Activated T-helper 17 cell treated with anti-CD3 and anti-CD28 coated beads, Interleukin-2, amount 50 U/mL, for 72 hours (primary cell): ENCODE measurements at regions not wholly inside any gene's neighbourhood (a gene's known extent, or its start where the extent isn't known, plus 50 kb on each side); places are given as distances from the start of the nearest gene placed in this dataset.
A peak's percentile ranks its signal among the peaks of the same experiment; 100 is the strongest.
"Not testable (repeated sequence)": the region's sequence is repeated elsewhere in the genome, so short reads cannot be mapped to it uniquely, and the experiment has no call there.

Experiments used
- ATAC-seq: fragments of 150-1000 bp; cut with Tn5 transposase; replicated peaks from 2 replicates; pipeline ENCODE4 v1.10.0; 2021; ENCODE audit warnings: mild to moderate bottlenecking, moderate library complexity
- H3K27ac Mint-ChIP-seq: one replicate; pipeline ENCODE4 v1.8.0; 2022; ENCODE audit warnings: mixed read lengths
- H3K27me3 Mint-ChIP-seq: one replicate; pipeline ENCODE4 v1.8.0; 2022; ENCODE audit warnings: mixed read lengths
- H3K36me3 Mint-ChIP-seq: one replicate; pipeline ENCODE4 v1.8.0; 2022; ENCODE audit warnings: low read depth, mild to moderate bottlenecking, mixed read lengths
- H3K4me1 Mint-ChIP-seq: one replicate; pipeline ENCODE4 v1.8.0; 2022; ENCODE audit warnings: mixed read lengths
- H3K4me3 Mint-ChIP-seq: one replicate; pipeline ENCODE4 v1.8.0; 2022; ENCODE audit warnings: mild to moderate bottlenecking, mixed read lengths
- H3K9me3 Mint-ChIP-seq: one replicate; pipeline ENCODE4 v1.8.0; 2022; ENCODE audit warnings: mixed read lengths

GRCh38 chr6:127406722-127407121 is 52.5 kb downstream of the KIAA0408 start:
- not testable (repeated sequence) for H3K4me3 Mint-ChIP-seq, H3K4me1 Mint-ChIP-seq, H3K9me3 Mint-ChIP-seq, H3K27ac Mint-ChIP-seq, ATAC-seq, H3K36me3 Mint-ChIP-seq, H3K27me3 Mint-ChIP-seq

GRCh38 chr6:127406122-127406521 is 53.1 kb downstream of the KIAA0408 start:
- Mint-ChIP-seq H3K36me3 (no peaks in the 10 kb centered on the region), H3K27ac (no peak overlapping the region), H3K4me3 (no peak overlapping the region), H3K27me3 (no peaks in the 10 kb centered on the region), H3K9me3 (no peaks in the 10 kb centered on the region), H3K4me1 (peaks cover 10% of the 10 kb centered on the region)
- ATAC-seq, result no peak

- Mint-ChIP-seq H3K27me3 (no peaks in the 10 kb centered on the region), H3K27ac (peak overlapping the region; percentile 69), H3K9me3 (no peaks in the 10 kb centered on the region), H3K4me3 (no peak overlapping the region), H3K36me3 (no peaks in the 10 kb centered on the region), H3K4me1 (peaks cover 10% of the 10 kb centered on the region)
- ATAC-seq, result no peak
These were observed 54.5 kb downstream of the KIAA0408 start for GRCh38 chr6:127404594-127405178.

- peak; percentile 9 for ATAC-seq
- H3K27me3 Mint-ChIP-seq, result no peaks in the 10 kb centered on the region
- H3K4me1 Mint-ChIP-seq, result peaks cover 10% of the 10 kb centered on the region
- H3K27ac Mint-ChIP-seq, result peak overlapping the region; percentile 69
- no peaks in the 10 kb centered on the region for H3K36me3 Mint-ChIP-seq
- peak overlapping the region; percentile 48 for H3K4me3 Mint-ChIP-seq
- H3K9me3 Mint-ChIP-seq, result no peaks in the 10 kb centered on the region
These were observed 55.1 kb downstream of the KIAA0408 start for GRCh38 chr6:127404133-127404532.

- H3K4me1 Mint-ChIP-seq, result peaks cover 10% of the 10 kb centered on the region
- H3K27ac Mint-ChIP-seq, result peak overlapping the region; percentile 69
- peak; percentile 79 for ATAC-seq
- no peaks in the 10 kb centered on the region for H3K36me3 Mint-ChIP-seq
- no peaks in the 10 kb centered on the region for H3K27me3 Mint-ChIP-seq
- no peaks in the 10 kb centered on the region for H3K9me3 Mint-ChIP-seq
- peak overlapping the region; percentile 48 for H3K4me3 Mint-ChIP-seq
These were observed 55.6 kb downstream of the KIAA0408 start for GRCh38 chr6:127403636-127404035.

GRCh38 chr6:127402890-127403617 is 56.1 kb downstream of the KIAA0408 start:
- Mint-ChIP-seq H3K27me3 (no peaks in the 10 kb centered on the region), H3K27ac (peak overlapping the region; percentile 69), H3K4me1 (peaks cover 10% of the 10 kb centered on the region), H3K9me3 (no peaks in the 10 kb centered on the region), H3K36me3 (no peaks in the 10 kb centered on the region), H3K4me3 (no peak overlapping the region)
- ATAC-seq, result no peak

- Mint-ChIP-seq H3K27me3 (no peaks in the 10 kb centered on the region), H3K9me3 (no peaks in the 10 kb centered on the region), H3K36me3 (no peaks in the 10 kb centered on the region), H3K4me3 (no peak overlapping the region), H3K27ac (no peak overlapping the region), H3K4me1 (no peaks in the 10 kb centered on the region)
- ATAC-seq, result no peak
These were observed 54.6 kb upstream of the ECHDC1 start for GRCh38 chr6:127397729-127398630.

- not testable (repeated sequence) for H3K36me3 Mint-ChIP-seq, H3K9me3 Mint-ChIP-seq
These were observed 53.8 kb upstream of the ECHDC1 start for GRCh38 chr6:127397171-127397597.

More at GRCh38 chr6:127397171-127397597, 53.8 kb upstream of the ECHDC1 start:
- H3K27me3 Mint-ChIP-seq, H3K4me1 Mint-ChIP-seq, ATAC-seq, H3K27ac Mint-ChIP-seq, H3K4me3 Mint-ChIP-seq: not testable (repeated sequence)
